ENCODE measurements at regions not wholly inside any gene's neighbourhood (a gene's known extent, or its start where the extent isn't known, plus 50 kb on each side); places are given as distances from the start of the nearest gene placed in this dataset.
A peak's percentile ranks its signal among the peaks of the same experiment; 100 is the strongest.

- Histone ChIP-seq H3K27ac (no peak overlapping the region), H3K4me3 (ENCODE audit: low read depth, low read length) (no peak overlapping the region), H3K36me3 (no peaks in the 10 kb centered on the region), H3K9me3 (ENCODE audit: severe bottlenecking) (no peaks in the 10 kb centered on the region), H3K27me3 (ENCODE audit: insufficient read depth, low read depth, severe bottlenecking) (peaks cover 30% of the 10 kb centered on the region)
- TF ChIP-seq CTCF (IDR thresholded peaks at IDR 0.05; ENCODE audit: low read depth, low read length) = no peak
- DNase-seq = no peak
Observed at GRCh38 chr14:98393527-98393926, 878.5 kb downstream of the BCL11B start.

DNA sequence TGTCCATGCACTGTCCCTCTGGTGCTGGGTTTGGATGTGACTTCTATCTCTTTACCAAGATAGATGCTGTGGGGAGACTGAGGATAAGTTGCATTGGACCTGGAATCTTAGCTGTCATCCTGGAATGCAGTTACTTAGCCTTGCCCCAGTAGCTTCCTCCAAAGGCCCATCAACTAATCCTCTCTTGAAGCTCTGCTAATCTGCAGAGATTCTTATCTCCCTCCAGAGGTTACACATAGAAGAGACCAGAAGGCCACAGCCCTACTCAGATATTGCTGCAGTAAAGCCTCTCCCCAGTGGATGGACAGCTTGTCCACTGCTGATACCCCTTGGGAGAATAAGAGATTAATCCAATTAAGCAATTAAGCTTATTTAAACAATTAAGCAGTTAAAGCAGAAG lies 867.2 kb downstream of the BCL11B start:
- DNase-seq = peak; percentile 9
- no peak overlapping the region for H3K4me3 ChIP-seq (ENCODE audit: low read depth, low read length)
- H3K27me3 ChIP-seq (ENCODE audit: insufficient read depth, low read depth, severe bottlenecking) = peaks cover 59% of the 10 kb centered on the region
- TF ChIP-seq CTCF (IDR thresholded peaks at IDR 0.05; ENCODE audit: low read depth, low read length) = no peak
- no peaks in the 10 kb centered on the region for H3K9me3 ChIP-seq (ENCODE audit: severe bottlenecking)
- no peaks in the 10 kb centered on the region for H3K36me3 ChIP-seq
- H3K27ac ChIP-seq = no peak overlapping the region

- Histone ChIP-seq H3K27me3 (ENCODE audit: insufficient read depth, low read depth, severe bottlenecking) (peaks cover 62% of the 10 kb centered on the region), H3K36me3 (no peaks in the 10 kb centered on the region), H3K9me3 (ENCODE audit: severe bottlenecking) (no peaks in the 10 kb centered on the region), H3K27ac (no peak overlapping the region), H3K4me3 (ENCODE audit: low read depth, low read length) (no peak overlapping the region)
- no peak for TF ChIP-seq CTCF (IDR thresholded peaks at IDR 0.05; ENCODE audit: low read depth, low read length)
- no peak for DNase-seq
Observed at GRCh38 chr14:98408024-98408555, 863.9 kb downstream of the BCL11B start.

- TF ChIP-seq CTCF (IDR thresholded peaks at IDR 0.05; ENCODE audit: low read depth, low read length) = no peak
- H3K9me3 ChIP-seq (ENCODE audit: severe bottlenecking) = no peaks in the 10 kb centered on the region
- H3K27ac ChIP-seq = no peak overlapping the region
- H3K27me3 ChIP-seq (ENCODE audit: insufficient read depth, low read depth, severe bottlenecking) = peaks cover 65% of the 10 kb centered on the region
- H3K36me3 ChIP-seq = no peaks in the 10 kb centered on the region
- no peak for DNase-seq
- no peak overlapping the region for H3K4me3 ChIP-seq (ENCODE audit: low read depth, low read length)
Observed at GRCh38 chr14:98408713-98409112, 863.3 kb downstream of the BCL11B start.

- DNase-seq = no peak
- Histone ChIP-seq H3K36me3 (no peaks in the 10 kb centered on the region), H3K27me3 (ENCODE audit: insufficient read depth, low read depth, severe bottlenecking) (peaks cover 83% of the 10 kb centered on the region), H3K9me3 (ENCODE audit: severe bottlenecking) (no peaks in the 10 kb centered on the region), H3K4me3 (ENCODE audit: low read depth, low read length) (no peak overlapping the region), H3K27ac (no peak overlapping the region)
- no peak for TF ChIP-seq CTCF (IDR thresholded peaks at IDR 0.05; ENCODE audit: low read depth, low read length)
Observed at GRCh38 chr14:98411154-98411553, 860.8 kb downstream of the BCL11B start.

DNA sequence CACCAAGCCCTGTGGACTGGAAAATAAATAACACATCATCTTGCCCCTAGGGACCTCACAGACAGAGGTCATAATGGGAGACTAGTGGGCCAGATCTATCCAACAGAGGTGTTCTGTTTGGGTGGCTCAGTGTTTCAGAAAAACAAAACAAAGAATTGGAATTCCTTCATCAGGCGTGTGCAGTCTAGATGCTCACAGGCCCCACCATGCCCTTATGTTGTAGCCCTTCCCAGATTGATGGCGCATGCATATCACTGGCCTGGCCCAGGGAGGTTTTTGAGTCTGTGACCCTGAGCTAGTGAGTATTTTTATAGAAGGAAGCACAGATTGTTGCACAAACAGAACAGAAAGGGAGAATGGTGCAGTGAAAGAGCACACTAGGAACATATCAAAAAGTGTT lies 859.6 kb downstream of the BCL11B start:
- Histone ChIP-seq H3K36me3 (no peaks in the 10 kb centered on the region), H3K27ac (no peak overlapping the region), H3K4me3 (ENCODE audit: low read depth, low read length) (no peak overlapping the region), H3K9me3 (ENCODE audit: severe bottlenecking) (no peaks in the 10 kb centered on the region), H3K27me3 (ENCODE audit: insufficient read depth, low read depth, severe bottlenecking) (peaks cover 80% of the 10 kb centered on the region)
- no peak for DNase-seq
- no peak for TF ChIP-seq CTCF (IDR thresholded peaks at IDR 0.05; ENCODE audit: low read depth, low read length)
